ENCODE measurements at regions not wholly inside any gene's neighbourhood (a gene's known extent, or its start where the extent isn't known, plus 50 kb on each side); places are given as distances from the start of the nearest gene placed in this dataset.

DNA sequence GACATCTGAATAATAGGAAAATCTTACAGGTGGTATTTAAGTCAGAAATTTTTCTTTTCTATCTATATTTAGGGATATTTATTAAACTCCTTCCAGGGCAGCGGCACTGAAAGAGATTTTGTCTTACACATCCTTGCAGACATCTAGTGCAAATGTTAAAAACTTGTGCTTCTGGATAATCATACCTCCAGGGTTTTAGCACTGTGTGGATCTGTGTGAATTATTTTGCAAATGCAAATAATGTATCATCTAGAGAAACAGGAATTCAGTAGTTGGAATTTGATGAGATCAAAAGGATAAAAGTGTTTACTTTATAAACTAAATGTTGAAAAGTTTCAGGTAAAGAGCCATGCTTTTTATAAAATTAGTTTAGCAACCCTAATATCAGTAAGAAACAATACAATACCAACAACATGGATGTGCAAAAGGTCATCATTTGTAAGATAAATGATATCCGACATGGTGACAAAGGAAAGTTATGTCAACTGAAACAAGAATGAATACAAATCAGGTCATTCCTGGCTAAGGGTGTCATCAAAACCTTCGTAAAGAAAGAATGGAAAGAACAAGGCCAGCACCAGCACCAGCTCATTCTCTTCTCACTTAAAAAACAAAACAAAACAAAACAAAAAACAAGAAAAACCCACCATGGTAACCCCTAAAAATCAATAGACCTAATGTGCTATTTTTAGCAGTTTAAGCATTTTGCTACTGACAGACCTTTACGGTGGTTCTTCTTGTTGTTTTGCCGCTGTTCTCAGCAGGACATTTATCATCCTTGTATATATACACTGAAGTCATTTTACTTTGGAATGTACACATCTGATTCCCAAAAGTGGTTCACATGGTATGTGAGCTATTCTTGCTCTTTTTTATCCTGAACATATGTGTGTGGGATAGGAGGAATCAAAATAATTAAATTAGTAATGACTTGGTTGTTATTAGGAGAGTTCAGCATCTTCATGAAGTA, 219.7 kb upstream of the NDST3 start:
- Histone ChIP-seq H3K4me2 (ENCODE audit: insufficient read depth, low read length) (no peak overlapping the region), H4K20me1 (replicated peaks; ENCODE audit: control insufficient read depth, extremely low read depth, insufficient read depth, low read length) (no peaks in the 10 kb centered on the region), H3K79me2 (ENCODE audit: control insufficient read depth, insufficient read depth, low read length) (no peaks in the 10 kb centered on the region), H3K9me3 (replicated peaks; ENCODE audit: control insufficient read depth, insufficient read depth, low read length) (no peaks in the 10 kb centered on the region), H3K36me3 (ENCODE audit: control insufficient read depth in 2 of 2, extremely low read depth in 1 of 2, insufficient read depth in 2 of 2, low read length in 2 of 2) (no peaks in the 10 kb centered on the region), H3K27ac (ENCODE audit: insufficient read depth, low read depth, low read length) (no peak overlapping the region), H3K9ac (replicated peaks; ENCODE audit: extremely low read depth, insufficient read depth, low read length) (no peak overlapping the region), H3K9me1 (replicated peaks; ENCODE audit: control insufficient read depth, extremely low read depth, insufficient read depth, low read length) (no peaks in the 10 kb centered on the region), H2AFZ (ENCODE audit: low read depth, low read length) (no peak overlapping the region), H3K27me3 (ENCODE audit: control insufficient read depth in 2 of 2, insufficient read depth in 2 of 2, low read length in 2 of 2) (no peaks in the 10 kb centered on the region), H3K4me3 (replicated peaks in 1 of 3; ENCODE audit: insufficient read depth in 1 of 3, low read depth in 1 of 3, low read length in 3 of 3) (no peak overlapping the region), H3K4me1 (ENCODE audit: control insufficient read depth, extremely low read depth, insufficient read depth, low read length) (no peaks in the 10 kb centered on the region)
- FAIRE-seq, result no peak
- ChIA-PET CTCF (no interaction called here), POLR2A (no interaction called here)
- no TSS peak for BruUV-seq (replicated peaks)
- intact Hi-C loops (cut with micrococcal nuclease), result no loop called here
- dilution Hi-C loops (cut with MboI; ENCODE audit: extremely low pct_ligation_motif_present, low sequenced_read_pairs), result no loop called here
- DNase-seq (ENCODE audit: low read depth, low spot score), result no peak
- TF ChIP-seq, protein P1, sequence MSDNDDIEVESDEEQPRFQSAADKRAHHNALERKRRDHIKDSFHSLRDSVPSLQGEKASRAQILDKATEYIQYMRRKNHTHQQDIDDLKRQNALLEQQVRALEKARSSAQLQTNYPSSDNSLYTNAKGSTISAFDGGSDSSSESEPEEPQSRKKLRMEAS (IDR thresholded peaks at IDR 0.05; ENCODE audit: insufficient read depth, insufficient read length), result no peak
- TF ChIP-seq FOS (IDR thresholded peaks at IDR 0.05; ENCODE audit: borderline replicate concordance, insufficient read depth, low read length) (no peak), POLR2AphosphoS5 (IDR thresholded peaks at IDR 0.05; ENCODE audit: insufficient read depth, low read depth, low read length) (no peak), EZH2 (IDR thresholded peaks at IDR 0.05; ENCODE audit: borderline replicate concordance, low read depth, low read length, severe bottlenecking) (no peak), MYC (IDR thresholded peaks at IDR 0.05; ENCODE audit: low read depth, low read length) (no peak), CTCF (IDR thresholded peaks at IDR 0.05; ENCODE audit: extremely low read depth in 1 of 2, insufficient read depth in 1 of 2, low read depth in 1 of 2, low read length in 2 of 2) (no peak), JUN (IDR thresholded peaks at IDR 0.05; ENCODE audit: borderline replicate concordance, insufficient read depth, insufficient read length, low read depth) (no peak), POLR2A (IDR thresholded peaks at IDR 0.05; ENCODE audit: low read depth, low read length) (no peak), GATA2 (IDR thresholded peaks at IDR 0.05; ENCODE audit: insufficient read depth, insufficient read length, low read depth, low read length) (no peak)
